Coronary artery (tissue), 2 donors: ENCODE measurements at regions not wholly inside any gene's neighbourhood (a gene's known extent, or its start where the extent isn't known, plus 50 kb on each side); places are given as distances from the start of the nearest gene placed in this dataset.

Source experiments
- DNase-seq: peaks from one replicate; pipeline ENCODE4 v3.0.0-alpha.2; 2017; ENCODE audit warnings: low spot score
- H3K27ac ChIP-seq, 2 donors: fragments of 200-600 bp; sonication (generic); one replicate each; pipeline ENCODE4 v1.5.1; 2016 to 2019
- H3K4me3 ChIP-seq: fragments of 200-600 bp; sonication (generic); 2 replicates; pipeline ENCODE4 v1.5.1; 2016; ENCODE audit warnings: mild to moderate bottlenecking, moderate library complexity
- CTCF ChIP-seq: fragments of 200-600 bp; sonication (generic); IDR thresholded peaks from one replicate; pipeline ENCODE4 v1.5.1; 2019; ENCODE audit warnings: antibody characterized with exemption

DNA sequence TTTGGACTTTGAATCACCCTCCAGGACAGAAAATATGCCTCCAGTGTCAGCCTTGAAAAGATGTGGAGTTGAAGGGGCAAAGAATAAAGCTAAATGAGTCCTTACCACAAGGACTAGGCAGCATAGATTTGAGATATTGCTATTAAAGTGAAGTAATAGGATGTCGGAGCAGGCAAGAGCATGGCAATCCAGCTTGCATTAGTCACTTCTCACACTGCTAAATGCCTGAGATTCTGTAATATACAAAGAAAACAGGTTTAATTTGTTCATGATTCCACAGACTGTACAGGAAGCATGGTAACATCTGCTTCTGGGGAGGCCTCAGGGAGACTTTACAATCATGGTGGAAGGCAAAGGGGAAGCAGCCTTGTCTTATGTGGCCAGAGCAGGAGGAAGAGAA is 109.8 kb upstream of the PCDH7 start:
- DNase-seq: no peak
- H3K4me3 ChIP-seq: no peak overlapping the region
- no peak overlapping the region for H3K27ac ChIP-seq
- TF ChIP-seq CTCF: no peak

DNA sequence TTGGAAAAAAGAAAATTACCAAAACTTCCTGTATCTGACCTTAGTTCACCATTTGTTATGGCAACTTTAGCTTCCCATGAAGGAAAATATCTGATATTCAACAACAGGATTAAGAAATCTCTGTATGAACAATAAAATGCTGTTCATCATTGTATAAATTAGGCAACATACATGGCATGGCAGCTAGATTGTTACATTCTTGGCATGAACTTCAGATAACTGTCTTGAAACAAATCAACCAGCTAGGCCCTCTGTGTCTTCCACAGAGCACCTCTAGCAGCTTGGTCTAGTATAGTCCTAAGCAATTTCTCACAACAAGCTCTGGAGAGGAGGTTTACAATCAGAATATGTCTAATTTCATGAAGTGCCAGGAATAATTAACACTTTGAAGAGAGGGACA is 105.4 kb upstream of the PCDH7 start:
- Histone ChIP-seq H3K27ac (no peak overlapping the region), H3K4me3 (no peak overlapping the region)
- TF ChIP-seq CTCF: no peak
- DNase-seq: no peak

DNA sequence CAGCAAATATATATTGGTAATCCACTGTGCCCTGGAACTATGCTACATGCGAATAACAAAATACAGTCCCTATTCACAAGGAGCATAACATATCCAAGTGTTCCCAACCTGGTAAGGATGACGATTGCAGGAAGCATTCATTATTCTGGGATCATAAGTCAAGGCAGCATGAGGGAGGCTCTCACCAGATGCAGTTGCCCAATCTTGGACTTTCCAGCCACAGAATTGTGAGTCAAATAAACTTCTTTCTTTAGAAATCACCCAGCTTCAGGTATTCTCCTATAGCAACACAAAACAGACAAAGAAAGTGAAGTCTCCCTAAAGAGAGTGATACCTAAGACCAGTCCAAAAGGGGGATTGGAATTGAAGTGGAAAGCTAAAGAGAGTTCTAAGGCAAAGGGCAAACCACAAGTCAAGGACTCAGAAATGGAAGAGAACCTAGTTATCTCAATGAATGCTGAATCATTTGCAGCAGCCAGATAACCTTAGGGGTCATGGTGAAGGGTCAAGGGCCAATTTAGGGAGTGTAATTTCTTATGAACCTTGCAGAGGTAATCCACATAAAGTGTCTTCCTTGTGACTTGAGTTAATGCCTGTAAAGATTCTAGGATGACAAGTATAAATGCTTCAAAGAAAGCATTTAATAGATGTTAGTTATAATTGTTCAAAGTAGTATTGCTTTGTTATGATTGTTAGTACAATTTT is 103.1 kb upstream of the PCDH7 start:
- Histone ChIP-seq H3K27ac (no peak overlapping the region), H3K4me3 (no peak overlapping the region)
- no peak for TF ChIP-seq CTCF
- DNase-seq: no peak

DNA sequence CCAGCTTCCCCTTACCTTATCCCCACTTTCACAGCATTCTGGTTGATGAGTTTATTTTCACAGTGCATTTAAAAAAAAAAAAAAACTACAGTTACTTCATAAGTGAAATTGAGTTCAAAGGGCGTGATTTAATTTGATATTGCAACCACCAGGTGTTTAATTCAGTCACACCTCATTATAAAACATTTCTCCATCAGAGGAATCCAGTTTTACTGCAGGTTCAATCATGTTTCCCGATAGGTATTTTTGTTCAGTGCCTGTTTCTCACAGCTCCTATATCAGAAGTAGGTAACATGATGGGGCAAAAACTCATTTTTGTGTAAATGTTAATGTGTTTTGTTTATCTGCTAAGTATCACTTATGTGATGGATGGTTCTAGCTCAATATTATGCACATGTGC is 102.3 kb upstream of the PCDH7 start:
- H3K27ac ChIP-seq: no peak overlapping the region
- no peak for TF ChIP-seq CTCF
- no peak for DNase-seq
- no peak overlapping the region for H3K4me3 ChIP-seq

DNA sequence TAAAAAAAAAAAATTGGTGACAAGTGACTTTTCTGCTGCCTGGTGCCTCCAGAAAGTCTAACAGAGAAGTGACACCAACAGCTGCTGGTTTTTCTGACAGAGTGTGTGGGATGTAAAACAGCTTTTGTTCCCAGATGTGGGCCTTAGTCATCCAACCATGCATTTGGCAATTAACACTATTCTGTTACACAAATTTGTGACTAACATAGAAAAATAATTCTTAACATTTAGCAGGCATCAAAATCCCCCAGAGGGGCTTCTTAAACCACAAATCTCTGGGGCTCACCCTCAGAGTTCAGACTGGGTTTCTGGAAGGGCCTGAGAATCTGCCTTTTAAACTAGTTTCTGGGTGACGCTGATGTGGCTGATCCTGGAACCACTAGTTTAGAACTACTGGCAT is 100.5 kb upstream of the PCDH7 start:
- TF ChIP-seq CTCF: no peak
- H3K27ac ChIP-seq: no peak overlapping the region
- no peak overlapping the region for H3K4me3 ChIP-seq
- no peak for DNase-seq

- no peak for DNase-seq
- no peak overlapping the region for H3K4me3 ChIP-seq
- TF ChIP-seq CTCF: no peak
- no peak overlapping the region for H3K27ac ChIP-seq
Observed at GRCh38 chr4:30620711-30621110, 99.5 kb upstream of the PCDH7 start.

DNA sequence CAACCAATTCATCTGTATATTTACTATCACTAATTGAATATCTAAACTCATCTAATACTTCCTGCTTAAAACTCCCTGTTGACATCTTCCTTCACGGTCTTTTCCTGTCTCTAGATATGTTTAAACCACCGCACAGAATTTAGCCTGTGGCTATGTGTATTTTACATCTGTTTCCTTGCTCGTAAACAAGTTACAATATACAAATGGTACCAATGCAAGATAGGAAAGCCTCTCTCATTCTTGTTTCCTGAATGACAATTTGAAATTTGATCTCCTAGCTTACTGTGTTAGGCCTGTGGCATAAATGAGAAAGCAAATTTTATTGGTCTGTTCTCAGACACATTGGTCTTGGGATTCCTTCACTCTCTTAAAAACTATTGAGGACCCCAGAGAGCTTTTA is 89.7 kb upstream of the PCDH7 start:
- H3K27ac ChIP-seq: no peak overlapping the region
- no peak for TF ChIP-seq CTCF
- DNase-seq: no peak
- H3K4me3 ChIP-seq: no peak overlapping the region
